ENCODE measurements at regions not wholly inside any gene's neighbourhood (a gene's known extent, or its start where the extent isn't known, plus 50 kb on each side); places are given as distances from the start of the nearest gene placed in this dataset.
"Not testable (repeated sequence)": the region's sequence is repeated elsewhere in the genome, so short reads cannot be mapped to it uniquely, and the experiment has no call there.

- no peaks in the 10 kb centered on the region for H3K36me3 ChIP-seq (ENCODE audit: control insufficient read depth, insufficient read depth, low read length)
- H3K4me1 ChIP-seq (ENCODE audit: control insufficient read depth, insufficient read depth, low read length): no peaks in the 10 kb centered on the region
- no peak overlapping the region for H3K4me3 ChIP-seq (ENCODE audit: insufficient read depth, low read depth, low read length)
- no peaks in the 10 kb centered on the region for H3K9me3 ChIP-seq (ENCODE audit: control insufficient read depth, low read length)
- no peak overlapping the region for H3K27ac ChIP-seq (ENCODE audit: insufficient read depth, low read depth, low read length, poor library complexity, severe bottlenecking)
- no peaks in the 10 kb centered on the region for H3K27me3 ChIP-seq (ENCODE audit: control insufficient read depth, insufficient read depth, low read length, poor library complexity, severe bottlenecking)
Observed at GRCh38 chr10:106076496-106076895, 1088.0 kb downstream of the SORCS1 start.

- H3K36me3 ChIP-seq (ENCODE audit: control insufficient read depth, insufficient read depth, low read length): no peaks in the 10 kb centered on the region
- WGBS, 2 experiments: 73 to 74% methylated on average over 6 of the region's 6 CpGs
- no peaks in the 10 kb centered on the region for H3K9me3 ChIP-seq (ENCODE audit: control insufficient read depth, low read length)
- no peaks in the 10 kb centered on the region for H3K27me3 ChIP-seq (ENCODE audit: control insufficient read depth, insufficient read depth, low read length, poor library complexity, severe bottlenecking)
- no peak overlapping the region for H3K27ac ChIP-seq (ENCODE audit: insufficient read depth, low read depth, low read length, poor library complexity, severe bottlenecking)
- peaks cover 10% of the 10 kb centered on the region for H3K4me1 ChIP-seq (ENCODE audit: control insufficient read depth, insufficient read depth, low read length)
- no peak overlapping the region for H3K4me3 ChIP-seq (ENCODE audit: insufficient read depth, low read depth, low read length)
Observed at GRCh38 chr10:106053061-106053460, 1111.4 kb downstream of the SORCS1 start.

GRCh38 chr10:106044503-106044902 is 1120.0 kb downstream of the SORCS1 start:
- no peaks in the 10 kb centered on the region for H3K27me3 ChIP-seq (ENCODE audit: control insufficient read depth, insufficient read depth, low read length, poor library complexity, severe bottlenecking)
- H3K4me1 ChIP-seq (ENCODE audit: control insufficient read depth, insufficient read depth, low read length): no peaks in the 10 kb centered on the region
- WGBS, 2 experiments: 87 to 98% methylated on average over 2 of the region's 2 CpGs
- H3K36me3 ChIP-seq (ENCODE audit: control insufficient read depth, insufficient read depth, low read length): no peaks in the 10 kb centered on the region
- no peaks in the 10 kb centered on the region for H3K9me3 ChIP-seq (ENCODE audit: control insufficient read depth, low read length)
- H3K4me3 ChIP-seq (ENCODE audit: insufficient read depth, low read depth, low read length): no peak overlapping the region
- no peak overlapping the region for H3K27ac ChIP-seq (ENCODE audit: insufficient read depth, low read depth, low read length, poor library complexity, severe bottlenecking)

- Histone ChIP-seq H3K36me3 (ENCODE audit: control insufficient read depth, insufficient read depth, low read length) (no peaks in the 10 kb centered on the region), H3K9me3 (ENCODE audit: control insufficient read depth, low read length) (no peaks in the 10 kb centered on the region), H3K27me3 (ENCODE audit: control insufficient read depth, insufficient read depth, low read length, poor library complexity, severe bottlenecking) (no peaks in the 10 kb centered on the region), H3K4me3 (ENCODE audit: insufficient read depth, low read depth, low read length) (no peak overlapping the region), H3K27ac (ENCODE audit: insufficient read depth, low read depth, low read length, poor library complexity, severe bottlenecking) (no peak overlapping the region), H3K4me1 (ENCODE audit: control insufficient read depth, insufficient read depth, low read length) (no peaks in the 10 kb centered on the region)
- whole genome bisulfite sequencing, 2 experiments: 82 to 91% methylated on average over 2 to 3 of the region's 3 CpGs
Observed at GRCh38 chr10:106043863-106044262, 1120.6 kb downstream of the SORCS1 start.

- H3K27ac ChIP-seq (ENCODE audit: insufficient read depth, low read depth, low read length, poor library complexity, severe bottlenecking): no peak overlapping the region
- no peaks in the 10 kb centered on the region for H3K4me1 ChIP-seq (ENCODE audit: control insufficient read depth, insufficient read depth, low read length)
- H3K9me3 ChIP-seq (ENCODE audit: control insufficient read depth, low read length): no peaks in the 10 kb centered on the region
- no peaks in the 10 kb centered on the region for H3K27me3 ChIP-seq (ENCODE audit: control insufficient read depth, insufficient read depth, low read length, poor library complexity, severe bottlenecking)
- WGBS, 2 experiments: 100% methylated on average over 1 of the region's 1 CpG
- no peaks in the 10 kb centered on the region for H3K36me3 ChIP-seq (ENCODE audit: control insufficient read depth, insufficient read depth, low read length)
- H3K4me3 ChIP-seq (ENCODE audit: insufficient read depth, low read depth, low read length): no peak overlapping the region
Observed at GRCh38 chr10:106038246-106038645, 1126.3 kb downstream of the SORCS1 start.

GRCh38 chr10:106033065-106033464 is 1131.4 kb downstream of the SORCS1 start:
- H3K9me3 ChIP-seq (ENCODE audit: control insufficient read depth, low read length): no peaks in the 10 kb centered on the region
- no peaks in the 10 kb centered on the region for H3K36me3 ChIP-seq (ENCODE audit: control insufficient read depth, insufficient read depth, low read length)
- H3K4me3 ChIP-seq (ENCODE audit: insufficient read depth, low read depth, low read length): no peak overlapping the region
- H3K27me3 ChIP-seq (ENCODE audit: control insufficient read depth, insufficient read depth, low read length, poor library complexity, severe bottlenecking): no peaks in the 10 kb centered on the region
- H3K4me1 ChIP-seq (ENCODE audit: control insufficient read depth, insufficient read depth, low read length): no peaks in the 10 kb centered on the region
- H3K27ac ChIP-seq (ENCODE audit: insufficient read depth, low read depth, low read length, poor library complexity, severe bottlenecking): no peak overlapping the region

- Histone ChIP-seq H3K27me3 (ENCODE audit: control insufficient read depth, insufficient read depth, low read length, poor library complexity, severe bottlenecking) (no peaks in the 10 kb centered on the region), H3K4me1 (ENCODE audit: control insufficient read depth, insufficient read depth, low read length) (no peaks in the 10 kb centered on the region), H3K36me3 (ENCODE audit: control insufficient read depth, insufficient read depth, low read length) (no peaks in the 10 kb centered on the region), H3K4me3 (ENCODE audit: insufficient read depth, low read depth, low read length) (no peak overlapping the region), H3K9me3 (ENCODE audit: control insufficient read depth, low read length) (no peaks in the 10 kb centered on the region), H3K27ac (ENCODE audit: insufficient read depth, low read depth, low read length, poor library complexity, severe bottlenecking) (no peak overlapping the region)
- WGBS, 2 experiments: 100% methylated on average over 1 of the region's 1 CpG; no CpG with 5 or more reads in 1 of the 2 experiments
Observed at GRCh38 chr10:106032450-106033002, 1132.0 kb downstream of the SORCS1 start.

- H3K27me3 ChIP-seq (ENCODE audit: control insufficient read depth, insufficient read depth, low read length, poor library complexity, severe bottlenecking): no peaks in the 10 kb centered on the region
- WGBS, 2 experiments: 71 to 92% methylated on average over 1 of the region's 1 CpG
- no peaks in the 10 kb centered on the region for H3K36me3 ChIP-seq (ENCODE audit: control insufficient read depth, insufficient read depth, low read length)
- no peaks in the 10 kb centered on the region for H3K4me1 ChIP-seq (ENCODE audit: control insufficient read depth, insufficient read depth, low read length)
- H3K9me3 ChIP-seq (ENCODE audit: control insufficient read depth, low read length): no peaks in the 10 kb centered on the region
- H3K27ac ChIP-seq (ENCODE audit: insufficient read depth, low read depth, low read length, poor library complexity, severe bottlenecking): no peak overlapping the region
- H3K4me3 ChIP-seq (ENCODE audit: insufficient read depth, low read depth, low read length): no peak overlapping the region
Observed at GRCh38 chr10:106027240-106027639, 1137.3 kb downstream of the SORCS1 start.

- Histone ChIP-seq H3K36me3 (ENCODE audit: control insufficient read depth, insufficient read depth, low read length) (no peaks in the 10 kb centered on the region), H3K9me3 (ENCODE audit: control insufficient read depth, low read length) (no peaks in the 10 kb centered on the region), H3K4me3 (ENCODE audit: insufficient read depth, low read depth, low read length) (no peak overlapping the region), H3K27me3 (ENCODE audit: control insufficient read depth, insufficient read depth, low read length, poor library complexity, severe bottlenecking) (no peaks in the 10 kb centered on the region), H3K4me1 (ENCODE audit: control insufficient read depth, insufficient read depth, low read length) (no peaks in the 10 kb centered on the region), H3K27ac (ENCODE audit: insufficient read depth, low read depth, low read length, poor library complexity, severe bottlenecking) (no peak overlapping the region)
Observed at GRCh38 chr10:106025208-106025811, 1139.2 kb downstream of the SORCS1 start.

GRCh38 chr10:106023329-106023728 is 1141.2 kb downstream of the SORCS1 start:
- WGBS, 2 experiments: 90 to 96% methylated on average over 3 of the region's 3 CpGs
- Histone ChIP-seq H3K36me3 (ENCODE audit: control insufficient read depth, insufficient read depth, low read length) (no peaks in the 10 kb centered on the region), H3K9me3 (ENCODE audit: control insufficient read depth, low read length) (no peaks in the 10 kb centered on the region), H3K27ac (ENCODE audit: insufficient read depth, low read depth, low read length, poor library complexity, severe bottlenecking) (no peak overlapping the region), H3K4me3 (ENCODE audit: insufficient read depth, low read depth, low read length) (no peak overlapping the region), H3K27me3 (ENCODE audit: control insufficient read depth, insufficient read depth, low read length, poor library complexity, severe bottlenecking) (no peaks in the 10 kb centered on the region), H3K4me1 (ENCODE audit: control insufficient read depth, insufficient read depth, low read length) (no peaks in the 10 kb centered on the region)

GRCh38 chr10:106019559-106019958 is 1144.9 kb downstream of the SORCS1 start:
- H3K9me3 ChIP-seq (ENCODE audit: control insufficient read depth, low read length); H3K27ac ChIP-seq (ENCODE audit: insufficient read depth, low read depth, low read length, poor library complexity, severe bottlenecking); H3K4me3 ChIP-seq (ENCODE audit: insufficient read depth, low read depth, low read length); H3K36me3 ChIP-seq (ENCODE audit: control insufficient read depth, insufficient read depth, low read length); H3K4me1 ChIP-seq (ENCODE audit: control insufficient read depth, insufficient read depth, low read length); H3K27me3 ChIP-seq (ENCODE audit: control insufficient read depth, insufficient read depth, low read length, poor library complexity, severe bottlenecking): not testable (repeated sequence)
- 79 to 80% methylated on average over 6 of the region's 6 CpGs for whole genome bisulfite sequencing, 2 experiments

Data from ectodermal cell (in vitro differentiated cells).